Putamen (tissue), 1 donor: ENCODE measurements at regions not wholly inside any gene's neighbourhood (a gene's known extent, or its start where the extent isn't known, plus 50 kb on each side); places are given as distances from the start of the nearest gene placed in this dataset.
"Not testable (repeated sequence)": the region's sequence is repeated elsewhere in the genome, so short reads cannot be mapped to it uniquely, and the experiment has no call there.

Source experiments
- DNase-seq: peaks from one replicate; pipeline ENCODE4 v3.0.0-alpha.2; 2016; ENCODE audit warnings: low spot score

GRCh38 chr4:10275696-10276095 is 159.1 kb upstream of the WDR1 start:
- DNase-seq: no peak

- DNase-seq: no peak
Measured at GRCh38 chr4:10273030-10273429, 156.4 kb upstream of the WDR1 start.

- DNase-seq: no peak
Measured at GRCh38 chr4:10272511-10272910, 155.9 kb upstream of the WDR1 start.

- DNase-seq: no peak
Measured at GRCh38 chr4:10267066-10267465, 150.5 kb upstream of the WDR1 start.

GRCh38 chr4:10260777-10261176 is 144.2 kb upstream of the WDR1 start:
- no peak for DNase-seq

- no peak for DNase-seq
Measured at GRCh38 chr4:10259976-10260375, 143.4 kb upstream of the WDR1 start.

- no peak for DNase-seq
Measured at GRCh38 chr4:10256203-10256602, 139.6 kb upstream of the WDR1 start.

- DNase-seq: no peak
Measured at GRCh38 chr4:10253765-10254164, 137.2 kb upstream of the WDR1 start.

- DNase-seq: no peak
Measured at GRCh38 chr4:10245751-10246150, 129.2 kb upstream of the WDR1 start.

- DNase-seq: no peak
Measured at GRCh38 chr4:10243856-10244255, 127.3 kb upstream of the WDR1 start.

- no peak for DNase-seq
Measured at GRCh38 chr4:10240691-10241090, 124.1 kb upstream of the WDR1 start.

GRCh38 chr4:10239982-10240654 is 123.5 kb upstream of the WDR1 start:
- no peak for DNase-seq

- DNase-seq: no peak
Measured at GRCh38 chr4:10237131-10237530, 120.5 kb upstream of the WDR1 start.

- no peak for DNase-seq
Measured at GRCh38 chr4:10232114-10232513, 115.5 kb upstream of the WDR1 start.

GRCh38 chr4:10226756-10227155 is 110.2 kb upstream of the WDR1 start:
- DNase-seq: no peak

GRCh38 chr4:10225096-10225495 is 108.5 kb upstream of the WDR1 start:
- DNase-seq: no peak

GRCh38 chr4:10223782-10224181 is 107.2 kb upstream of the WDR1 start:
- no peak for DNase-seq

GRCh38 chr4:10213481-10213880 is 96.9 kb upstream of the WDR1 start:
- not testable (repeated sequence) for DNase-seq

- no peak for DNase-seq
Measured at GRCh38 chr4:10212901-10213300, 96.3 kb upstream of the WDR1 start.

GRCh38 chr4:10212400-10212799 is 95.8 kb upstream of the WDR1 start:
- DNase-seq: no peak

GRCh38 chr4:10207116-10207515 is 90.5 kb upstream of the WDR1 start:
- DNase-seq: no peak

GRCh38 chr4:10205223-10205622 is 88.6 kb upstream of the WDR1 start:
- DNase-seq: no peak

GRCh38 chr4:10204401-10205058 is 87.9 kb upstream of the WDR1 start:
- no peak for DNase-seq

- no peak for DNase-seq
Measured at GRCh38 chr4:10203851-10204250, 87.3 kb upstream of the WDR1 start.
